ENCODE measurements at regions not wholly inside any gene's neighbourhood (a gene's known extent, or its start where the extent isn't known, plus 50 kb on each side); places are given as distances from the start of the nearest gene placed in this dataset.

DNA sequence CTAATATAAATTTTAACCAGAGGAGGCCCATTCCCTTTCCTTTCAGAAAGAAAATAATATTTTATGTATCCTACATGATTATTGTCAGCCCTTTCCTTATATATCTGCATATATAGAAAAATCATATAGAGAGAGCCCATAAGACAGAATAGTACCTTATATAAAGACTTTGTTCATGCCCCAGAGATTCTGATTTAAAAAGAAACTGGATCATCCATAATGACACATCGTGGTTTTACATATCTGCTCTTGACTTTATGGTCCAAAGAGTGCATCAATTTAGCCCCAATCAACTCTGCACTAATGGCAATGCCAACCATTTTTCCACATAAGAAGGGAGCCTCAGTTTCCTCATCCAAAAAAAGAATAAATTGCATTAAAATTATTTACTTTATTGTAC, 937.5 kb downstream of the GATA3 start:
- no peak overlapping the region for H3K4me2 ChIP-seq (ENCODE audit: insufficient read depth, low read length, poor library complexity, severe bottlenecking)
- no peak overlapping the region for H2BK12ac ChIP-seq (ENCODE audit: low read length)
- no peak for DNase-seq (ENCODE audit: low spot score)
- H3K27me3 ChIP-seq (ENCODE audit: control insufficient read depth in 3 of 3, insufficient read depth in 3 of 3, low read depth in 1 of 3, low read length in 3 of 3) = no peaks in the 10 kb centered on the region
- H3K4me3 ChIP-seq (ENCODE audit: low read length in 2 of 2) = no peak overlapping the region
- no peak overlapping the region for H3K14ac ChIP-seq (ENCODE audit: low read length)
- H3K4ac ChIP-seq (ENCODE audit: low read length) = no peak overlapping the region
- H4K91ac ChIP-seq (ENCODE audit: low read depth, low read length, poor library complexity) = no peak overlapping the region
- H2AFZ ChIP-seq (ENCODE audit: low read length) = no peak overlapping the region
- H3K4me1 ChIP-seq (ENCODE audit: control insufficient read depth in 2 of 2, insufficient read depth in 1 of 2, low read depth in 1 of 2, low read length in 2 of 2) = no peaks in the 10 kb centered on the region
- H2BK5ac ChIP-seq (ENCODE audit: low read length) = no peak overlapping the region
- no peak overlapping the region for H3K9ac ChIP-seq (ENCODE audit: low read depth, low read length, poor library complexity)
- no CpG with 5 or more reads among the region's 1 CpG for WGBS, 2 donors (ENCODE audit: extremely low coverage in 2 of 2, insufficient read length in 2 of 2, insufficient replicate concordance in 1 of 2)
- no peaks in the 10 kb centered on the region for H3K79me1 ChIP-seq (ENCODE audit: low read depth, low read length)
- no peaks in the 10 kb centered on the region for H3K9me3 ChIP-seq (replicated peaks in 1 of 2; ENCODE audit: control insufficient read depth in 2 of 2, insufficient read depth in 1 of 2, low read depth in 1 of 2, low read length in 2 of 2)
- no peak overlapping the region for H2BK15ac ChIP-seq (ENCODE audit: low read length)
- H2AK5ac ChIP-seq (ENCODE audit: low read depth, low read length) = no peak overlapping the region
- H3K18ac ChIP-seq (ENCODE audit: low read length) = no peak overlapping the region
- H4K8ac ChIP-seq (ENCODE audit: low read depth, low read length) = no peak overlapping the region
- H3K36me3 ChIP-seq (replicated peaks in 1 of 2; ENCODE audit: control insufficient read depth in 2 of 2, insufficient read depth in 2 of 2, low read length in 2 of 2) = no peaks in the 10 kb centered on the region
- H2BK120ac ChIP-seq (ENCODE audit: low read depth, low read length) = no peak overlapping the region
- no peak overlapping the region for H3K23ac ChIP-seq (ENCODE audit: low read depth, low read length, poor library complexity)
- H3K27ac ChIP-seq (replicated peaks; ENCODE audit: low read length) = no peak overlapping the region

DNA sequence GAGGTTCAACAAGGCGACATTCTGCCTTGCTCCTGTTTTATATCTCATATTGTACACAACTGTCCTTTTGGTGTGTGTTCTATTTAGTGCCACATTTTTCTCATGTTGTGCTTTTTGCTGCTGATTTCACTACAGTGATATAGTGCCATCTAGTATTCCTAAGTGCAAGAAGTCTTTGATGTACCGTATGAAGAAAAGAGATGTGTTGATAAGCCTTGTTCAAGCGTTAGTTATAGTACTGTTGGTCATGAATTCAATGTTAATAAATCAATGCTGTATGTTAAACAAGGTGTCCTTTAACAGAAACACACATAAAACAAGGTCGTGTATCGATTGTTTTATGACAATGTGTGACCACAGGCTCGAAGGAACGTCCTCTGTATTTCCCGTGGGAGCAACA, 939.4 kb downstream of the GATA3 start:
- no peak overlapping the region for H3K14ac ChIP-seq (ENCODE audit: low read length)
- DNase-seq (ENCODE audit: low spot score) = no peak

DNA sequence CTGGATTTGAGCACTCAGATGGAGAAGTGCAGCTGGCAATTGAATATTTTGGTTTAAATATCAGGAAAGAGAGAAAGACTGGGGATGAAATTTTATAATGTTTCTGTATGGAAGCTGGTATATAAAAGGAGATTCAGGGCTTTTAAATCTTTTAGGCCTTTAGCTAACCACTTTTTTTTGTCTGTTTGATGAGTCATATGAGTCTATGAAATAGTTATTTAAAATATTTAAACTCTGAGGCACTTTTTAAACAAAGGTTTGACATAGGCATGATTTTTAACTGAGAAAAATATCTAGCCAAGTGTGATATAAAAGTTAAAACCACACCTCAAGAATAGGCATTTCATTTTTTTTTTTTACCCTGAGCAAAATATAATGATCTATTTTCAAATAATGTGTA, 944.3 kb downstream of the GATA3 start:
- H3K14ac ChIP-seq (ENCODE audit: low read length) = no peak overlapping the region
- H3K79me1 ChIP-seq (ENCODE audit: low read depth, low read length) = no peaks in the 10 kb centered on the region
- no peak overlapping the region for H2AK5ac ChIP-seq (ENCODE audit: low read depth, low read length)
- no peak overlapping the region for H2AFZ ChIP-seq (ENCODE audit: low read length)
- H3K9ac ChIP-seq (ENCODE audit: low read depth, low read length, poor library complexity) = no peak overlapping the region
- H3K27ac ChIP-seq (replicated peaks; ENCODE audit: low read length) = no peak overlapping the region
- H3K27me3 ChIP-seq (ENCODE audit: control insufficient read depth in 3 of 3, insufficient read depth in 3 of 3, low read depth in 1 of 3, low read length in 3 of 3) = no peaks in the 10 kb centered on the region
- no peak overlapping the region for H4K91ac ChIP-seq (ENCODE audit: low read depth, low read length, poor library complexity)
- H3K18ac ChIP-seq (ENCODE audit: low read length) = no peak overlapping the region
- no peak overlapping the region for H3K4ac ChIP-seq (ENCODE audit: low read length)
- no peaks in the 10 kb centered on the region for H3K4me1 ChIP-seq (ENCODE audit: control insufficient read depth in 2 of 2, insufficient read depth in 1 of 2, low read depth in 1 of 2, low read length in 2 of 2)
- H3K4me2 ChIP-seq (ENCODE audit: insufficient read depth, low read length, poor library complexity, severe bottlenecking) = no peak overlapping the region
- no peak overlapping the region for H3K23ac ChIP-seq (ENCODE audit: low read depth, low read length, poor library complexity)
- DNase-seq (ENCODE audit: low spot score) = no peak
- H2BK15ac ChIP-seq (ENCODE audit: low read length) = no peak overlapping the region
- no peaks in the 10 kb centered on the region for H3K36me3 ChIP-seq (replicated peaks in 1 of 2; ENCODE audit: control insufficient read depth in 2 of 2, insufficient read depth in 2 of 2, low read length in 2 of 2)
- no peak overlapping the region for H3K4me3 ChIP-seq (ENCODE audit: low read length in 2 of 2)
- no peak overlapping the region for H2BK5ac ChIP-seq (ENCODE audit: low read length)
- no peak overlapping the region for H2BK120ac ChIP-seq (ENCODE audit: low read depth, low read length)
- no peak overlapping the region for H2BK12ac ChIP-seq (ENCODE audit: low read length)
- no peaks in the 10 kb centered on the region for H3K9me3 ChIP-seq (replicated peaks in 1 of 2; ENCODE audit: control insufficient read depth in 2 of 2, insufficient read depth in 1 of 2, low read depth in 1 of 2, low read length in 2 of 2)
- no peak overlapping the region for H4K8ac ChIP-seq (ENCODE audit: low read depth, low read length)

More for the DNA sequence above, 939.4 kb downstream of the GATA3 start:
- Histone ChIP-seq H4K8ac (ENCODE audit: low read depth, low read length) (no peak overlapping the region), H2BK12ac (ENCODE audit: low read length) (no peak overlapping the region), H3K36me3 (replicated peaks in 1 of 2; ENCODE audit: control insufficient read depth in 2 of 2, insufficient read depth in 2 of 2, low read length in 2 of 2) (no peaks in the 10 kb centered on the region), H3K27ac (replicated peaks; ENCODE audit: low read length) (no peak overlapping the region), H3K79me1 (ENCODE audit: low read depth, low read length) (no peaks in the 10 kb centered on the region), H3K4me2 (ENCODE audit: insufficient read depth, low read length, poor library complexity, severe bottlenecking) (no peak overlapping the region), H2BK5ac (ENCODE audit: low read length) (no peak overlapping the region), H3K27me3 (ENCODE audit: control insufficient read depth in 3 of 3, insufficient read depth in 3 of 3, low read depth in 1 of 3, low read length in 3 of 3) (no peaks in the 10 kb centered on the region), H3K4ac (ENCODE audit: low read length) (no peak overlapping the region), H4K91ac (ENCODE audit: low read depth, low read length, poor library complexity) (no peak overlapping the region), H3K4me1 (ENCODE audit: control insufficient read depth in 2 of 2, insufficient read depth in 1 of 2, low read depth in 1 of 2, low read length in 2 of 2) (no peaks in the 10 kb centered on the region), H3K9me3 (replicated peaks in 1 of 2; ENCODE audit: control insufficient read depth in 2 of 2, insufficient read depth in 1 of 2, low read depth in 1 of 2, low read length in 2 of 2) (no peaks in the 10 kb centered on the region), H3K18ac (ENCODE audit: low read length) (no peak overlapping the region), H2AK5ac (ENCODE audit: low read depth, low read length) (no peak overlapping the region), H3K23ac (ENCODE audit: low read depth, low read length, poor library complexity) (no peak overlapping the region), H3K9ac (ENCODE audit: low read depth, low read length, poor library complexity) (no peak overlapping the region), H3K4me3 (ENCODE audit: low read length in 2 of 2) (no peak overlapping the region), H2BK15ac (ENCODE audit: low read length) (no peak overlapping the region), H2BK120ac (ENCODE audit: low read depth, low read length) (no peak overlapping the region), H2AFZ (ENCODE audit: low read length) (no peak overlapping the region)
- no CpG with 5 or more reads among the region's 8 CpGs for WGBS, 2 donors (ENCODE audit: extremely low coverage in 2 of 2, insufficient read length in 2 of 2, insufficient replicate concordance in 1 of 2)

DNA sequence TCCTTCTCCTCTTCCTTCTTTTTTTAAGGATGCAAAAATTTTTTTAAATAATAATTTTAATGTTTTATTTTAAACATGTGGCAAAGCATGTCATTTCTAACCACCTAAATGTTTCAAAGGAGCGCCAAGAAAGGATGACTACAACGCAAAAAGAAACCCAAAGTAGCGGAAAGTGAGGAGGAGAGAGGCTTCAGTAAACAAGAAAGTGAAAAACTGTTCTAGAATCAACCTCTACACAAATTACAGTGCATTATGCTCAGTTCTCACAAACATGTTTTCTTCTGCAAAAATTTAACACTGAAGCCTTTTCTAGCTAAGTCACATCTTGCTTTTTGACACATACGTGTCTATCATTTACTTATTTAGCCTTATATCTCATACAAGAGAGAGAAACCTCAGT, 948.6 kb downstream of the GATA3 start:
- H3K27ac ChIP-seq (replicated peaks; ENCODE audit: low read length) = no peak overlapping the region
- H3K9ac ChIP-seq (ENCODE audit: low read depth, low read length, poor library complexity) = no peak overlapping the region
- no peaks in the 10 kb centered on the region for H3K4me1 ChIP-seq (ENCODE audit: control insufficient read depth in 2 of 2, insufficient read depth in 1 of 2, low read depth in 1 of 2, low read length in 2 of 2)
- no peak overlapping the region for H2BK120ac ChIP-seq (ENCODE audit: low read depth, low read length)
- H3K79me1 ChIP-seq (ENCODE audit: low read depth, low read length) = no peaks in the 10 kb centered on the region
- no peak overlapping the region for H3K4ac ChIP-seq (ENCODE audit: low read length)
- no peak overlapping the region for H2AK5ac ChIP-seq (ENCODE audit: low read depth, low read length)
- H3K18ac ChIP-seq (ENCODE audit: low read length) = no peak overlapping the region
- no peak overlapping the region for H3K14ac ChIP-seq (ENCODE audit: low read length)
- H3K27me3 ChIP-seq (ENCODE audit: control insufficient read depth in 3 of 3, insufficient read depth in 3 of 3, low read depth in 1 of 3, low read length in 3 of 3) = no peaks in the 10 kb centered on the region
- H3K4me2 ChIP-seq (ENCODE audit: insufficient read depth, low read length, poor library complexity, severe bottlenecking) = no peak overlapping the region
- no CpG with 5 or more reads among the region's 4 CpGs for WGBS, 2 donors (ENCODE audit: extremely low coverage in 2 of 2, insufficient read length in 2 of 2, insufficient replicate concordance in 1 of 2)
- no peak overlapping the region for H2BK12ac ChIP-seq (ENCODE audit: low read length)
- no peak overlapping the region for H4K8ac ChIP-seq (ENCODE audit: low read depth, low read length)
- no peak for DNase-seq (ENCODE audit: low spot score)
- no peaks in the 10 kb centered on the region for H3K36me3 ChIP-seq (replicated peaks in 1 of 2; ENCODE audit: control insufficient read depth in 2 of 2, insufficient read depth in 2 of 2, low read length in 2 of 2)
- no peaks in the 10 kb centered on the region for H3K9me3 ChIP-seq (replicated peaks in 1 of 2; ENCODE audit: control insufficient read depth in 2 of 2, insufficient read depth in 1 of 2, low read depth in 1 of 2, low read length in 2 of 2)
- H3K4me3 ChIP-seq (ENCODE audit: low read length in 2 of 2) = no peak overlapping the region
- H2BK15ac ChIP-seq (ENCODE audit: low read length) = no peak overlapping the region
- no peak overlapping the region for H2AFZ ChIP-seq (ENCODE audit: low read length)
- no peak overlapping the region for H2BK5ac ChIP-seq (ENCODE audit: low read length)
- no peak overlapping the region for H4K91ac ChIP-seq (ENCODE audit: low read depth, low read length, poor library complexity)
- no peak overlapping the region for H3K23ac ChIP-seq (ENCODE audit: low read depth, low read length, poor library complexity)

All from neuronal stem cell (in vitro differentiated cells).